GM21825 (cell line): ENCODE measurements at regions not wholly inside any gene's neighbourhood (a gene's known extent, or its start where the extent isn't known, plus 50 kb on each side); places are given as distances from the start of the nearest gene placed in this dataset.

ENCODE experiments used
- ATAC-seq: cut with Tn5 transposase; IDR thresholded peaks from one replicate; pipeline ENCODE4 v1.9.1; 2021; ENCODE audit warnings: mild to moderate bottlenecking, moderate library complexity; ENCODE audit not compliant: unreplicated experiment

DNA sequence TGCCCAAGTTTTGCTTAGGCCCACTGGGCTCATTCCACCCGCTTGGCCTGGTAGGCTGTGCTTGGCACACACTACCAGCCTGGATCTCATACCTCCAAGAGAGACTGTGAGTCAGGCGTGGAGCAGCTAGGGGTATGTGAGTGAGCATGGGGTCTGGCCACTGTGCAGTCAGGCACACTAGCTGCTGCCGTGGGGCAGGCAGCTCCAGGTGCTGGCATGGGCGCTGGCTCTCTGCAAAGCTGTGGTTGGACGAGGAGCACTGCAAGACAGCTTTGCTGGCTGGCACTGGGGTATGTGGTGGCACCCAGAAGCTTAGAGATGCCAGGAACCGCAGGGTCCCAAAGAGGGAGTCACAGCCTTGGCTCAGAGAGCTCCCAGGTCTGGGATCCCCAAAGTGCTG, 377.8 kb downstream of the KCTD8 start:
- no peak for ATAC-seq

DNA sequence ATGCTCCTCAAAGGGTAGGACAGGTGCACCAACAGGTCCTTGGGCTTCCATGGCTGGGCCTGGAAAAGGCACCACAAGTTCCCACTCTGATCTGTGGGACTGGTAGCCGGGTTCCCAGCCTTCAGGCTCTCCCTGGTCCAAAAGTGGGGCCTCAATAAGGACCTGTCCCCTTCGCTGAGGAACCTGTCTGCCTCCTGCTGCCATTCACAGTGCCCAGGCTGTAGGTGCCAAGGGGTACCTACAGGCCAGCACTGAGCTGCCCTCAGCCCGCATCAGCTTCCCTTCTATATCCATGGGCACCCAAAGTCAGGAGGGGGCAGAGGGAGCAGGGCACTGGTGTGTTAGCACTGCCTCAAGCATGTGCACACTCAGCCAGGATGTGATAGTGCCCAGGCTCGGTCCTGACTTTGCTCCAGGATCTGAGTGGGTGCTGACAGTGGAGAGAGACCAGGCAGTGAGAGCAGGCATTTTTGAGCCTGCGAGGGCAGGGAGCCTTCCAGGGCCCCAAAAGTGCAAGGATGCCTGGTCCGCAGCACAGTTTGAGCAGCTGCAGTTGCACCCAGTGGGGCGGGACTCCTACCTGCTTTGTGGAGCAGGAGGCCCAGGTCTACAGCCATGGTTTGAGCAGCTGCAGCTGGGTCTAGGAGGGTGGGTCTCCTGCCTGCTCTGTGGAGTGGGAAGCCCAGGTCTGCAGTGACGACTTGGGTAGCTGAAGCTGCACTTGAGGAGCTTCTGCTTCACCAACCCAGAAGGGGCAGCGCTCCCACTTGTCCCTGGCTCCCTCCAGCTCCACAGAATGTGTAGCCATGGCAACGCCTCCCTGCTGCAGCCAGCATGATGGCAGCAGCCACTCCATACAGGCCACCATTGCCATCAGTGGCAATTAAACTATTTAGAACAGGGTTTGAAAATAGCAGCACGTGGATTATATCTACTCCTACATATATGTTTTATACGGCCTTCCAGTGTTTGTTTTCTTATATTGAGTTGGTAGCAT, 376.4 kb downstream of the KCTD8 start:
- no peak for ATAC-seq

DNA sequence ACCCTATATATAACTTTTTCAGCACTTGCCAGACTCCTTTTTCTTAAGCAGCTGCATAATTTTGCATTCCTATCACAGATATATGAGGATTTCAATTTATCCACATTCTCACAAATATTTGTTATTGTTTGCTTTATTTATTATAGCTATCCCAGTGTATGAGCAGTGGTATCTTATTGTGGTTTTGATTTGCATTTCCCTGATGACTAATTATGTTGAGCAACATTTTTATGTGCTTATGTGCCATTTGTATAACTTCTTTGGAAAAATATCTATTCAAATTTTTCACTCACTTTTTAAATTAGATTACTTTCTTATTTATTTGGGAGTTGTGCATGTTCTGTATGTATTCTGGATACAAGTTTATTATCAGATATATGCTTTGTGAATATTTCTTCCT, 361.9 kb downstream of the KCTD8 start:
- no peak for ATAC-seq

DNA sequence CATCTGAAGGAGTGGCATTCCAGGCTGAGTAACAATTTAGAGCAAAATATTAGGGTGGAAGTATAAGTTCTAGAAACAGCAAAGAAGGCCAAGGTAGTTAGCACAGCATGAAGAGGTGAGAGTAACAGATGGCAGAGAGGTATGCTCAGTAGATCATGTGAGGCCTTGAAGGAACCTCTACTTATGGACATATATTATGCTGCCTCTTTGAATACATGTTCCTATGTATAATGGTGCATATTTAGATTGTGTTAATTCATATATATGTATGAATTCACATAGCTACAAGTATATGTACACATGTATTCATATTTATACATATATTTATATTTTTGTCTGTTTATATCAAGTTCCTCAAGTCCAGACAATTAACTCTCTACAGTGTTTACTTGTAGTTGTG, 355.2 kb downstream of the KCTD8 start:
- ATAC-seq: no peak

DNA sequence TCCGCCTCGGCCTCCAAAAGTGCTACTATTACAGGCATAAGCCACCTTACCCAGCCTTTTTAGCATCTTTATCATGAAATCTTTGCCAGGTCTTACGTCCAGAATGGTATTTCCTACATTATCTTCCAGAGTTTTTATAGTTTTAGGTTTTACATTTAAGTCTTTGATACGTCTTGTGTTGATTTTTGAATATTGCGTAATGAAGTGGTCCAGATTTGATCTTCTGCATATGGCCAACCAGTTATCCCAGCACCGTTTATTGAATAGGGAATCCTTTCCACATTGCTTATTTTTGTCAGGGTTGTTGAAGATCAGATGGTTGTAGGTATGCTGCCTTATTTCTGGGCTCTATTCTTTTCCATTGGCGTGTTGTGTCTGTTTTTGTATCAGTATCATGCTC, 349.6 kb downstream of the KCTD8 start:
- no peak for ATAC-seq

DNA sequence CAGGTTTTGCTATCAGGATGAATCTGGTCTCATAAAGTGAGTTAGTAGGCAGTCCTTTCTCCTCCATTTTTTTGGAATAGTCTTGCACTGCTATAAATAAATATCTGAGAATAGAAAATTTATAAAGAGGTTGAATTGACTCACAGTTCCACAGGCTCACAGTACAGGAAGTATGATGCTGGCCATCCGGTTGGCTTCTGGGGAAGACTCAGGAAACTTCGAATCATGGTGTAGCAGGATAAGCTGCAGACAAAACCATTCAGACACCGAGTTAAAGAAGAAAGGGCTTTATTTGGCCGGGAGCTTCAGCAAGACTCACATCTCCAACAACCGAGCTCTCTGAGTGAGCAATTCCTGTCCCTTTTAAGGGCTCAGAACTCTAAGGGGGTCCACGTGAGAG, 348.2 kb downstream of the KCTD8 start:
- no peak for ATAC-seq

DNA sequence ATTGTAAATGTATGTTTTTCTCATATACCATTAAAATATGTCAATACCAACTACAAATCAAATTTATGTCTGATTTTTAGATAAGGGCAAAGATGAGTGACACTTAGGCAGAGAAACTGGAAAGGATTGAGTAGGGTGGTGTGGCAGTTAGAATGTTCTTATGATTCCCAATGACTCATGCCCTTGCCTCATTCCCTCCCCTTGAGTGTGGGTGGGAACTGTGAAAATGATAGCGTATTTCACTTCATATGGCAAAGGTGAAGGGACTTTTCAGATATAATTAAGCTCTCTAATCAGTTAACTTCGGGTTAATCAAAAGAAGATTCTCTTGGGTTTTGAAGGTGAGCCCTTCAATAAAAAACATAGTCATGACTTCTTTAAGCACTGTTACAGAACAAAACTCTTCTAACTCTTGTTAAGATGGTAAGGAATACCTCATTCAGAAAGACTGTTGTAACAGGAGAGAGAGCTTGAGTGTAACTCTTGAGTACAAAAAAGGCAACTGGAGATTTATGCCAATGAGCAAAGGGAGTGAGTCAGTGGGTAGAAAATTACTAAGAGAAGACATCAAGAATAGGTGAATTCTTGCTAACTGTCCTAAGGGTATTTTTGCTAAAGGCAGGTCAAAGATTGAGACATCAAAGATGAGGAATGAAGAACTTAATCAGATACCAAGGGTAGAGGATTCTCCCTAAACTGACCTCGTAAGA, 329.5 kb downstream of the KCTD8 start:
- ATAC-seq: no peak

DNA sequence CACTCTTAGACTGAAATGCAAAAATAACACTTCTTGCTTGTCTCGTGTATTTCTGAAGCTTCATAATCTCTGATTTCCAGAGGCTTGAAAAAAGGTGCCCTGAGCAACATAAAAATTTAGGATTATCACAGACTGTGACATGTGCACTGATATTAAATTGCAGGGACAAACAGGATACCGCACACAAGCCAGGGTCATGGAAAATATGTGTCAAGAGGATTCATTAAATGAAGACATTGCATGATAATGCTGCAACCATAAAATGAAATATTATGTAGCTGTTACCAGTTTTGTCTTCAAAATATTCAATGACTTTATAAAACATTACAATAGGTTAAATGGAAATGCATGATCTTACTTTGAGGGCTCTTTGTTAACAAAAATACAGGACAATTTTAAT, 328.0 kb downstream of the KCTD8 start:
- ATAC-seq: no peak

DNA sequence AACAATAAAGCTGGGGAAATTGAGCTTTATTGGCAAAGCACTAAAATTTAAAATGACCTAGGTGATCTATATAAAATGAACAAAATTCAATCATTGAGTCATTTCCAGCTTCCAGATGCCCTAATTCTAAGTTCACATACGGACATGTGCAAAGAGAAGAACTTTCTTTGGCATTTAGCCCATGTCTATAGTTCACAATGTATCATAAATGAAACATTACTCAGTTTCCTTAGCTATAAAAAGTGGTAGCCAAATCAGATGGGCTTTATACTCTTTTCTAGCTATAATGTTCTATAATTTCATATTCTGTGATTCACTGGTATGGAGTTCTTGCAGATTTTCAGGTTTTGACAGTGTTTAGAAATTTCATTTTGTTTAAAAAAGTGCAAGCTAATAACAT, 327.4 kb downstream of the KCTD8 start:
- ATAC-seq: no peak
